ENCODE measurements at regions not wholly inside any gene's neighbourhood (a gene's known extent, or its start where the extent isn't known, plus 50 kb on each side); places are given as distances from the start of the nearest gene placed in this dataset.

GRCh38 chr2:20126040-20126439 lies 74.6 kb upstream of the LAPTM4A start:
- Mint-ChIP-seq H3K4me3 (ENCODE audit: low read depth) (no peak overlapping the region), H3K27me3 (peaks cover 12% of the 10 kb centered on the region), H3K36me3 (ENCODE audit: insufficient read depth) (no peaks in the 10 kb centered on the region), H3K27ac (no peak overlapping the region), H3K4me1 (ENCODE audit: low read depth) (peaks cover 30% of the 10 kb centered on the region), H3K9me3 (ENCODE audit: low read depth) (no peaks in the 10 kb centered on the region)
- TF ChIP-seq CTCF (IDR thresholded peaks at IDR 0.05; ENCODE audit: unreplicated experiment), result no peak
- DNase-seq (ENCODE audit: low spot score, unreplicated experiment), result no peak

DNA sequence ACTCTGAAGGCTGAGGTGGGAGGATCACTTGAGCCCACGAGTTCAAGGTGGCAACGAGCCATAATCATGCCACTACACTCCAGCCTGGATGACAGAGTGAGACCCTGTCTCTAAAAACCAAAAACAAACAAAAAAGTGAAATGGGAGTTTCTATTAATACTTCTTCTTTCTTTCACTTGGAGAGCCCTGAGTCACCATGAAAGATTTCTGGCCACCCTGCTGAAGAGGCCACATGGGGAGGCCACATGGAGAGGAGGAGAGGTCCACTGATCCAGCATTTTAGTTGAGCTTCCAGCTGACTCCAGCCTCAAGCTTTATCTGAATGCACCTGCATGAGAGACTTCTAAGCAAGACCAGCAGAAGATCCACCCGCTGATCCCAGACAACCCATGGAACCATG lies 74.2 kb upstream of the LAPTM4A start:
- H3K27ac Mint-ChIP-seq, result no peak overlapping the region
- H3K4me1 Mint-ChIP-seq (ENCODE audit: low read depth), result peaks cover 30% of the 10 kb centered on the region
- no peak for TF ChIP-seq CTCF (IDR thresholded peaks at IDR 0.05; ENCODE audit: unreplicated experiment)
- H3K9me3 Mint-ChIP-seq (ENCODE audit: low read depth), result no peaks in the 10 kb centered on the region
- H3K36me3 Mint-ChIP-seq (ENCODE audit: insufficient read depth), result no peaks in the 10 kb centered on the region
- no peak overlapping the region for H3K4me3 Mint-ChIP-seq (ENCODE audit: low read depth)
- DNase-seq (ENCODE audit: low spot score, unreplicated experiment), result no peak
- peaks cover 14% of the 10 kb centered on the region for H3K27me3 Mint-ChIP-seq

DNA sequence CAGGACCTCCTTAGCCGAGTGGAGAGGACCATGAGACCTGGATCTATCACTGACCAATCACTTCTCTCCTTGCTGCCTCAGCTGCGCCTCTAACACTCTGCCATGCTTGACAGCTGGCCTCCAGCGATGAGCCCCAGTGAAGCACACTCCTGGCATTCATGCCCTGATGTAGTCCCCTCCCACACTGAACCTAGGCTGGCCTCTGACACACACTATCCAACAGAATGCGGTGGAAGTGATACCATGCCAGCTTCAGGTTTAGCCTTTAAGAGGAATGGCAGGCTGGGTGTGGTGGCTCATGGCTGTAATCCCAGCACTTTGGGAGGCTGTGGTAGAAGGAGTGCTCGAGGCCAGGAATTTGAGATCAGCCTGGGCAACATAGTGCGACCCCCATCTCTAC lies 73.7 kb upstream of the LAPTM4A start:
- TF ChIP-seq CTCF (IDR thresholded peaks at IDR 0.05; ENCODE audit: unreplicated experiment), result no peak
- no peaks in the 10 kb centered on the region for H3K36me3 Mint-ChIP-seq (ENCODE audit: insufficient read depth)
- H3K9me3 Mint-ChIP-seq (ENCODE audit: low read depth), result no peaks in the 10 kb centered on the region
- H3K27ac Mint-ChIP-seq, result no peak overlapping the region
- H3K4me1 Mint-ChIP-seq (ENCODE audit: low read depth), result peaks cover 28% of the 10 kb centered on the region
- peaks cover 14% of the 10 kb centered on the region for H3K27me3 Mint-ChIP-seq
- no peak overlapping the region for H3K4me3 Mint-ChIP-seq (ENCODE audit: low read depth)
- DNase-seq (ENCODE audit: low spot score, unreplicated experiment), result no peak

DNA sequence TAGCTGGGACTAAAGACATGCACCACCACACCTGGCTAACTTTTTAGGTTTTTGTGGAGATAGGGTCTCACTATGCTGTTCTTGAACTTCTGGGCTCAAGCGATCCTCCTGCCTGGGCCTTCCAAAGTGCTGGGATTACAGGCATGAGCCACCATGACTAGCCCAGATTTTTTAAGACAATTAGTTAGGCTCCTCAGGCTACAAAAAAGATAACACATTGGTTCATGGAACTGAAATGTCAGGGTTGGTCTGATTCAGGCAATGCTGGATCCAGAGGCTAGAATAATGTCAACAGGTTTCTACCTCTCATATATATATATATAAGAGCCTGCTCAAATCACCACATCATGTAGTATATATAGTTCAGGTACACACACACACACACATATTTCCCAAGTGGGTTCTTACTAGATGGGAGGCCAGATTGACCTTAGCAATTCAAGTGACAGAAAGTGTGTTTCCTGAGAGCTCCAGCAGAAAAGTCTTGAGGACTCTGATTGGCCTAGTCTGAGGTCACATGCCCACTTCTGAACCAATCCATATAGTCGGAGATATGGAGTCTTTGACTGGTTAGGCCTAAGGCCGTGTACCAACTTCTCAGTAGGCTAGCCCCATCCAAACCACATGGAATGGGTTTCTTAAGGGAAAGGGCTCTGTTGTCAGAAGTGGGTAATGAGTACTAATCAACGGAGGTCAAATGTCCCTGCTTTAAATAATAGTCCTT lies 72.6 kb upstream of the LAPTM4A start:
- no peaks in the 10 kb centered on the region for H3K9me3 Mint-ChIP-seq (ENCODE audit: low read depth)
- peaks cover 17% of the 10 kb centered on the region for H3K4me1 Mint-ChIP-seq (ENCODE audit: low read depth)
- peaks cover 17% of the 10 kb centered on the region for H3K27me3 Mint-ChIP-seq
- H3K4me3 Mint-ChIP-seq (ENCODE audit: low read depth), result no peak overlapping the region
- TF ChIP-seq CTCF (IDR thresholded peaks at IDR 0.05; ENCODE audit: unreplicated experiment), result no peak
- no peak overlapping the region for H3K27ac Mint-ChIP-seq
- DNase-seq (ENCODE audit: low spot score, unreplicated experiment), result no peak
- no peaks in the 10 kb centered on the region for H3K36me3 Mint-ChIP-seq (ENCODE audit: insufficient read depth)

DNA sequence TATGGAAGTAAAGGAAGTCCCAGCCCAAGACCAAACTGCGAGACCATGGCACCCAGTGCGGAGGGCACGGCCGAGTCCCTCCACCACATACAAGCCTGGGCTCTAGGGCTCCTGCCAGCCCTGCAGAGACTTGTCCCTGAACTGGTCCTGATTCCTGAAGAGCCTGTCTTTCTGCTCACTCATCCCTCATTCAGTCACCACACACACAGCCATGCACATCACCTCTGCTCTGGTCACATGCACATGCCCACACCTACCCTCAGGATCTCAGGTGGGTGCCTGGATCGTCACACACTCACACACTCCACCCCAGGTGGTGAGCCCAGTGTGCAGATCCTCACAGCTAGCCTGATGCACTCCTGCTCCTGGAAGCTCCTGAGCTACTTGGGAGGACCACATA lies 71.4 kb upstream of the LAPTM4A start:
- Mint-ChIP-seq H3K27ac (no peak overlapping the region), H3K4me3 (ENCODE audit: low read depth) (no peak overlapping the region), H3K9me3 (ENCODE audit: low read depth) (no peaks in the 10 kb centered on the region), H3K27me3 (peaks cover 20% of the 10 kb centered on the region), H3K4me1 (ENCODE audit: low read depth) (peaks cover 15% of the 10 kb centered on the region), H3K36me3 (ENCODE audit: insufficient read depth) (no peaks in the 10 kb centered on the region)
- no peak for TF ChIP-seq CTCF (IDR thresholded peaks at IDR 0.05; ENCODE audit: unreplicated experiment)
- no peak for DNase-seq (ENCODE audit: low spot score, unreplicated experiment)

Data from progenitor cell of endocrine pancreas (in vitro differentiated cells).